ENCODE measurements at regions not wholly inside any gene's neighbourhood (a gene's known extent, or its start where the extent isn't known, plus 50 kb on each side); places are given as distances from the start of the nearest gene placed in this dataset.

GRCh38 chr9:20002011-20002410 is 213.2 kb upstream of the SLC24A2 start:
- Mint-ChIP-seq H3K36me3 (peaks cover 4% of the 10 kb centered on the region), H3K4me1 (peaks cover 33% of the 10 kb centered on the region), H3K4me3 (no peak overlapping the region), H3K9me3 (peaks cover 4% of the 10 kb centered on the region), H3K27ac (no peak overlapping the region)
- ATAC-seq (no peak), DNase-seq (ENCODE audit: low spot score in 2 of 2) (no peak)

DNA sequence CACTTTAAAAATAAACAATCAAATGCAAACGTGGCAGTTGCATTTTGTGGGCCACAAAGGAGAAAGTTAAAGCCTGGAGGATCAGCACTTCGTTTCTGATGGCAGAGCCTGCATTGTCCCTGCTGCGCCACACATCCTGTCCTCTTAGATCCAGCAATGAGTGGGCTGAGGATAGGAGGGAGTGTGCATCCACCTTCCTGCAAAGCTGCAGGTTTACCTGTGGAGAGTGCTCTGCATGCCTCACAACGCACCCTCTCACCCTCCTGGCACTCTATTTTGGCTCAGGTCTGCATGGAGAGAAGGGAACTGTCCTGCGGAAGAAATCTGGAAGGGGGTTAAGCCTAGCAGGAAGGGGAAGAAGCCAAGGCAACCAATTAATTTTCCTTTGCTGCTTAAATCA is 212.2 kb upstream of the SLC24A2 start:
- peak overlapping the region; percentile 94 for H3K27ac Mint-ChIP-seq
- peaks cover 9% of the 10 kb centered on the region for H3K9me3 Mint-ChIP-seq
- no peak overlapping the region for H3K4me3 Mint-ChIP-seq
- H3K36me3 Mint-ChIP-seq, result peaks cover 4% of the 10 kb centered on the region
- ATAC-seq (no peak), DNase-seq (ENCODE audit: low spot score in 2 of 2) (no peak)
- peaks cover 38% of the 10 kb centered on the region for H3K4me1 Mint-ChIP-seq

- H3K27ac Mint-ChIP-seq, result peak overlapping the region; percentile 94
- ATAC-seq, result peak; percentile 98
- DNase-seq (ENCODE audit: low spot score in 2 of 2), result peak; percentile 48 to 86
- H3K36me3 Mint-ChIP-seq, result peaks cover 4% of the 10 kb centered on the region
- H3K4me1 Mint-ChIP-seq, result peaks cover 43% of the 10 kb centered on the region
- peaks cover 9% of the 10 kb centered on the region for H3K9me3 Mint-ChIP-seq
- peak overlapping the region; percentile 52 for H3K4me3 Mint-ChIP-seq
These were observed 210.7 kb upstream of the SLC24A2 start for GRCh38 chr9:19999491-20000057.

GRCh38 chr9:19998823-19999455 is 210.1 kb upstream of the SLC24A2 start:
- DNase-seq (ENCODE audit: low spot score in 2 of 2) (peak in 1 of 2 donors; percentile 75), ATAC-seq (peak; percentile 42)
- H3K9me3 Mint-ChIP-seq, result peaks cover 9% of the 10 kb centered on the region
- peak overlapping the region; percentile 52 for H3K4me3 Mint-ChIP-seq
- peaks cover 4% of the 10 kb centered on the region for H3K36me3 Mint-ChIP-seq
- H3K27ac Mint-ChIP-seq, result peak overlapping the region; percentile 94
- peaks cover 49% of the 10 kb centered on the region for H3K4me1 Mint-ChIP-seq

GRCh38 chr9:19998153-19998552 is 209.3 kb upstream of the SLC24A2 start:
- H3K4me1 Mint-ChIP-seq, result peaks cover 51% of the 10 kb centered on the region
- ATAC-seq (no peak), DNase-seq (ENCODE audit: low spot score in 2 of 2) (peak in 1 of 2 donors; percentile 58)
- peak overlapping the region; percentile 52 for H3K4me3 Mint-ChIP-seq
- H3K9me3 Mint-ChIP-seq, result peaks cover 9% of the 10 kb centered on the region
- H3K27ac Mint-ChIP-seq, result peak overlapping the region; percentile 94
- peaks cover 4% of the 10 kb centered on the region for H3K36me3 Mint-ChIP-seq

- DNase-seq (ENCODE audit: low spot score in 2 of 2) (no peak), ATAC-seq (no peak)
- H3K27ac Mint-ChIP-seq, result no peak overlapping the region
- peaks cover 9% of the 10 kb centered on the region for H3K9me3 Mint-ChIP-seq
- H3K4me3 Mint-ChIP-seq, result no peak overlapping the region
- peaks cover 4% of the 10 kb centered on the region for H3K36me3 Mint-ChIP-seq
- H3K4me1 Mint-ChIP-seq, result peaks cover 63% of the 10 kb centered on the region
These were observed 206.8 kb upstream of the SLC24A2 start for GRCh38 chr9:19995619-19996018.

GRCh38 chr9:19994296-19994695 is 205.5 kb upstream of the SLC24A2 start:
- H3K36me3 Mint-ChIP-seq, result peaks cover 4% of the 10 kb centered on the region
- DNase-seq (ENCODE audit: low spot score in 2 of 2) (no peak), ATAC-seq (peak; percentile 20)
- H3K4me1 Mint-ChIP-seq, result peaks cover 53% of the 10 kb centered on the region
- no peak overlapping the region for H3K4me3 Mint-ChIP-seq
- no peak overlapping the region for H3K27ac Mint-ChIP-seq
- peaks cover 9% of the 10 kb centered on the region for H3K9me3 Mint-ChIP-seq

DNA sequence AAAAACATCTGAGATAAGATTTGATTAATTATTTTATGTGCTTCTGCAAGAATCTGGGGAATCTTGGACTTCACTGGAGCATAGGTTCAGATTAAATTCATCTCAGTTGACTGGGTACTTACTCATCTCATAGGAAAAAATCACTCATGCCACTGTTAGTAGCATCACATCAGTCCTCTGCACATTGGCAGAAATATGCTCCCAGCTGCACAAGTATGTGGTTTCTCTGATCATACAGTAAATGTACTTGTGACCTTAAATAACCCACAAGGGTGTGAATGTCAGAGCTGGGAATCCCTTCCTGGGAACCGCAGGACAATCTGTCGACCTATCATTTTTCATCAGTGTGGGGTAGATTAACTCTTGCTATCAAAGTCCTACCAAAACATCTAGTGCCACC is 203.7 kb upstream of the SLC24A2 start:
- DNase-seq (ENCODE audit: low spot score in 2 of 2) (no peak), ATAC-seq (peak; percentile 85)
- Mint-ChIP-seq H3K4me3 (no peak overlapping the region), H3K9me3 (peaks cover 9% of the 10 kb centered on the region), H3K27ac (no peak overlapping the region), H3K36me3 (no peaks in the 10 kb centered on the region), H3K4me1 (peaks cover 36% of the 10 kb centered on the region)

- H3K27ac Mint-ChIP-seq, result no peak overlapping the region
- DNase-seq (ENCODE audit: low spot score in 2 of 2) (no peak), ATAC-seq (peak; percentile 43)
- no peak overlapping the region for H3K4me3 Mint-ChIP-seq
- peaks cover 17% of the 10 kb centered on the region for H3K4me1 Mint-ChIP-seq
- H3K36me3 Mint-ChIP-seq, result no peaks in the 10 kb centered on the region
- H3K9me3 Mint-ChIP-seq, result no peaks in the 10 kb centered on the region
These were observed 200.4 kb upstream of the SLC24A2 start for GRCh38 chr9:19989213-19989612.

DNA sequence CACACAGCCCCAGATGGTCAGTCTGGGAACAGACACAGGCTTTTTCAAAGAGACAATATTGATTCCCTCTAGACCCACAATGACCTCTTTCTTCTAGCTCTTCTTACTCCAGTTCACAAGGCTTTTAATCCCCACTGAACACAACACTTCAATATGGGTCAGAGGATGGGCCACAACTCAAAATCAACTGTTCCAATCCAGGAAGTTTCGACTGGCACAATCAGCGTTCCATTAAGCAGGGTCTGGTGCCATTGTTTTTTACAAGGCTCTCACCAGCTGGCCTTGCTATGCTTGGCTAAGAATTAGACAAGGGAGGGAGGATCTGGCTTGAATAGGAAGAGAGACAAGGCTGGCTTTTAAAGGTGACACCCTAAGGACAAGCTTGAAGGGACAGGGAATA is 199.4 kb upstream of the SLC24A2 start:
- DNase-seq (ENCODE audit: low spot score in 2 of 2), result no peak
- Mint-ChIP-seq H3K36me3 (no peaks in the 10 kb centered on the region), H3K4me3 (no peak overlapping the region), H3K9me3 (no peaks in the 10 kb centered on the region), H3K27ac (no peak overlapping the region), H3K4me1 (peaks cover 12% of the 10 kb centered on the region)
- ATAC-seq, result no peak

- Mint-ChIP-seq H3K36me3 (no peaks in the 10 kb centered on the region), H3K9me3 (no peaks in the 10 kb centered on the region), H3K4me3 (no peak overlapping the region), H3K4me1 (no peaks in the 10 kb centered on the region), H3K27ac (no peak overlapping the region)
- ATAC-seq, result no peak
- DNase-seq (ENCODE audit: low spot score in 2 of 2), result no peak
These were observed 196.2 kb upstream of the SLC24A2 start for GRCh38 chr9:19985081-19985480.

GRCh38 chr9:19976226-19976625 is 187.4 kb upstream of the SLC24A2 start:
- DNase-seq (ENCODE audit: low spot score in 2 of 2) (peak in 1 of 2 donors; percentile 59), ATAC-seq (peak; percentile 98)
- H3K4me3 Mint-ChIP-seq, result no peak overlapping the region
- H3K36me3 Mint-ChIP-seq, result no peaks in the 10 kb centered on the region
- peaks cover 20% of the 10 kb centered on the region for H3K4me1 Mint-ChIP-seq
- H3K9me3 Mint-ChIP-seq, result no peaks in the 10 kb centered on the region
- peak overlapping the region; percentile 71 for H3K27ac Mint-ChIP-seq

DNA sequence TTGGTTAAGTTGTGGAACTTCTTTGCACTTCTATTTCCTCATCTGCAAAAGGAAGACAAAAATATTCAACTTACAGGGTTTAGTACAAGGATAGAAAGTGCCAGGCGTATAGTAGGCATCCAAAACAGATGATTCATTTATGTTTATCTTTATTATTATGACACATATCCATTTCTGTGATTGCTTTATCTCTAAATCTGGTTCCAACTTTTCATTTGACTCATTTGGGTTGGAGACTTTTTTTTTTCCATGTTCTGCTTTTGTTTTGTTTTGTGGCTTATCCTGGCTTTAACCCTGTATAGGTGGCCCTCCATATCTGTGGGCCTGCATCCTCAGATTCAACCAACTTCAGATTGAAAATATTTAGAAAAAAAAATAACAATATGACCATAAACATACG is 186.7 kb upstream of the SLC24A2 start:
- Mint-ChIP-seq H3K4me1 (peaks cover 20% of the 10 kb centered on the region), H3K27ac (no peak overlapping the region), H3K36me3 (no peaks in the 10 kb centered on the region), H3K9me3 (no peaks in the 10 kb centered on the region), H3K4me3 (no peak overlapping the region)
- ATAC-seq (peak; percentile 58), DNase-seq (ENCODE audit: low spot score in 2 of 2) (no peak)

GRCh38 chr9:19969721-19970120 is 180.9 kb upstream of the SLC24A2 start:
- Mint-ChIP-seq H3K9me3 (no peaks in the 10 kb centered on the region), H3K36me3 (no peaks in the 10 kb centered on the region), H3K27ac (no peak overlapping the region)

DNA sequence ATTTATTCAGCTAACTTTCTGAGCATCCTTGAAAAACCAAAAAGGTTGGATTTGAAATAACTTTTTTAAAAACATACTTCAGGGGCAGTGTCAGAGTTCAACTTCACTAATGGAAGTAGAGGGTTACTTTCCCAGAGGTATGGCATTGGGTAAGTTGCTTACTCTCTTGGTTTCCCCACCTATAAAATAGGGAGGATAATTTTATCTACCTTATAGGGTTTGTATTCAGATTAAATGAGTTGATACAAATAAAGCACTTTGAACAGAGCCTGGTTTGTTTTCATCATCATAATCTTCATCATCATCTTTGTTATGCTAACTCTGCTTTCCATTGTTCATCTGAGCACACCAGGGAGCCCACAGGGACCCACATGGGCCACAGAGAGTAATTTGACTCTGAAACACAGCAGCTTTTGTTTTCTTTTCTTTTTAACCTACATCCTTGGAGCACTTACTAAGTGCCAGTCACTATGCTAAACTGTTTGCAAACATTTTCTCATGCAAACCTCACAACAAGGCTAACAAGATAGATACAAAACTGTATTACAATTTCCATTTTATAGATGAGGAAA is 179.1 kb upstream of the SLC24A2 start:
- Mint-ChIP-seq H3K4me1 (no peaks in the 10 kb centered on the region), H3K36me3 (no peaks in the 10 kb centered on the region), H3K9me3 (no peaks in the 10 kb centered on the region), H3K4me3 (no peak overlapping the region), H3K27ac (no peak overlapping the region)
- no peak for DNase-seq (ENCODE audit: low spot score in 2 of 2)
- ATAC-seq, result no peak

More at GRCh38 chr9:19969721-19970120, 180.9 kb upstream of the SLC24A2 start:
- Mint-ChIP-seq H3K4me3 (no peak overlapping the region), H3K4me1 (no peaks in the 10 kb centered on the region)
- ATAC-seq (no peak), DNase-seq (ENCODE audit: low spot score in 2 of 2) (no peak)

- DNase-seq (ENCODE audit: low spot score in 2 of 2), result no peak
- Mint-ChIP-seq H3K27ac (no peak overlapping the region), H3K36me3 (no peaks in the 10 kb centered on the region), H3K4me1 (no peaks in the 10 kb centered on the region), H3K4me3 (no peak overlapping the region), H3K9me3 (no peaks in the 10 kb centered on the region)
- ATAC-seq, result no peak
These were observed 178.5 kb upstream of the SLC24A2 start for GRCh38 chr9:19967216-19967887.

Measured in stimulated activated effector memory CD8-positive, alpha-beta T cell treated with anti-CD3 and anti-CD28 coated beads, Interleukin-12 subunit alpha, Interleukin-12 subunit beta, amount 100 ng/mL, for 72 hours (primary cell).